Neural progenitor cell (in vitro differentiated cells): ENCODE measurements at regions not wholly inside any gene's neighbourhood (a gene's known extent, or its start where the extent isn't known, plus 50 kb on each side); places are given as distances from the start of the nearest gene placed in this dataset.

Source experiments
- DNase-seq: peaks from one replicate; pipeline ENCODE4 v3.0.0-alpha.2; 2016; ENCODE audit warnings: low spot score
- H2AFZ ChIP-seq: fragments of 200-600 bp; sonication (generic); replicated peaks from 2 replicates; pipeline ENCODE4 v1.6.1; 2016; ENCODE audit warnings: antibody characterized with exemption
- H3F3A ChIP-seq: fragments of 200-600 bp; sonication (generic); 2 replicates; pipeline ENCODE4 v1.6.1; 2016; ENCODE audit warnings: antibody characterized with exemption, low read depth
- H3K27ac ChIP-seq: fragments of 200-600 bp; sonication (generic); 2 replicates; pipeline ENCODE4 v1.5.1; 2016; ENCODE audit warnings: mild to moderate bottlenecking
- H3K27me3 ChIP-seq: fragments of 200-600 bp; sonication (generic); 2 replicates; pipeline ENCODE4 v1.6.1; 2016; ENCODE audit warnings: mild to moderate bottlenecking, moderate library complexity
- H3K36me3 ChIP-seq: fragments of 200-600 bp; sonication (generic); 2 replicates; pipeline ENCODE4 v1.5.1; 2016
- H3K4me1 ChIP-seq: fragments of 200-600 bp; sonication (generic); 2 replicates; pipeline ENCODE4 v1.6.1; 2016; ENCODE audit warnings: mixed run types
- H3K4me2 ChIP-seq: fragments of 200-600 bp; sonication (generic); 2 replicates; pipeline ENCODE4 v1.6.1; 2016
- H3K4me3 ChIP-seq: fragments of 200-600 bp; sonication (generic); 2 replicates; pipeline ENCODE4 v1.5.1; 2016
- H3K79me2 ChIP-seq: fragments of 200-600 bp; sonication (generic); 2 replicates; pipeline ENCODE4 v1.6.1; 2016; ENCODE audit warnings: low read depth
- H3K9ac ChIP-seq: fragments of 200-600 bp; sonication (generic); 2 replicates; pipeline ENCODE4 v1.6.1; 2016
- H3K9me3 ChIP-seq: fragments of 200-600 bp; sonication (generic); 2 replicates; pipeline ENCODE4 v1.5.1; 2016; ENCODE audit warnings: low read depth
- H4K20me1 ChIP-seq: fragments of 200-600 bp; sonication (generic); 2 replicates; pipeline ENCODE4 v1.6.1; 2016; ENCODE audit warnings: low read depth
- H3K27ac Mint-ChIP-seq: 3 replicates; pipeline ENCODE4 v1.8.0; 2021; ENCODE audit warnings: mixed read lengths
- H3K27me3 Mint-ChIP-seq: 2 replicates; pipeline ENCODE4 v1.8.0; 2022; ENCODE audit warnings: low read depth, mild to moderate bottlenecking, inconsistent platforms, moderate library complexity, mixed read lengths; ENCODE audit not compliant: insufficient read depth
- H3K36me3 Mint-ChIP-seq: 3 replicates; pipeline ENCODE4 v1.8.0; 2021; ENCODE audit warnings: mixed read lengths
- H3K4me1 Mint-ChIP-seq: 3 replicates; pipeline ENCODE4 v1.8.0; 2021; ENCODE audit warnings: mixed read lengths
- H3K4me3 Mint-ChIP-seq: 3 replicates; pipeline ENCODE4 v1.8.0; 2021; ENCODE audit warnings: mild to moderate bottlenecking, moderate library complexity, mixed read lengths
- H3K9me3 Mint-ChIP-seq: 3 replicates; pipeline ENCODE4 v1.8.0; 2020; ENCODE audit warnings: mixed read lengths
- EZH2 ChIP-seq: fragments of 200-600 bp; sonication (generic); IDR thresholded peaks from 2 replicates; pipeline ENCODE4 v1.6.1; 2017; ENCODE audit warnings: antibody characterized with exemption, mild to moderate bottlenecking, moderate library complexity
- EZH2phosphoT487 ChIP-seq: fragments of 200-600 bp; sonication (generic); IDR thresholded peaks from 2 replicates; pipeline ENCODE4 v1.6.1; 2017; ENCODE audit warnings: antibody characterized with exemption
- TF ChIP-seq, protein P1 (sequence below): fragments of 200-600 bp; sonication (generic); IDR thresholded peaks from 2 replicates; pipeline ENCODE4 v1.5.1; 2017; ENCODE audit warnings: antibody characterized with exemption, mild to moderate bottlenecking

DNA sequence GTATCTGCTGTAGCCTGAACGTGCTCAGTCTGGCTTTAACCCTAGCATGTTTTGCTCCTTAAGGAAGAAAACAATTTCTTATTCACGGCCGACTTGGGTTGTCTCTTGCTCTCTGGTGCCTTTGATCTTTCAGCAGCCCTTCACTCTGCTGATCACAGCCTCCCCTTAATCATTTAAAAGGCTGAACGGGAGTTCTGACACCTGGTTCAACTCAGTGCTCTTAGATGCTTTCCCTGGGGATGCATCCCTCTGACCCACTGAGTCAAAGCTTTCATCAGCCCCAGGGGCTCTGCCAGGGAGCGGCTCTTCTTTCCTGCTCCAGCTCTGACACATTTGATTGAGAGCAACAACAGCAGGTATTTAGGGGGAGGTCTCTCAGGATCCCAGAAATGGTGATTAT lies 79.0 kb upstream of the FYN start:
- peaks cover 22% of the 10 kb centered on the region for H3K4me1 Mint-ChIP-seq
- H3K27ac ChIP-seq, result no peak overlapping the region
- H3K9ac ChIP-seq, result no peak overlapping the region
- no peak overlapping the region for H2AFZ ChIP-seq
- TF ChIP-seq EZH2phosphoT487 (no peak), EZH2 (no peak)
- TF ChIP-seq, protein P1, sequence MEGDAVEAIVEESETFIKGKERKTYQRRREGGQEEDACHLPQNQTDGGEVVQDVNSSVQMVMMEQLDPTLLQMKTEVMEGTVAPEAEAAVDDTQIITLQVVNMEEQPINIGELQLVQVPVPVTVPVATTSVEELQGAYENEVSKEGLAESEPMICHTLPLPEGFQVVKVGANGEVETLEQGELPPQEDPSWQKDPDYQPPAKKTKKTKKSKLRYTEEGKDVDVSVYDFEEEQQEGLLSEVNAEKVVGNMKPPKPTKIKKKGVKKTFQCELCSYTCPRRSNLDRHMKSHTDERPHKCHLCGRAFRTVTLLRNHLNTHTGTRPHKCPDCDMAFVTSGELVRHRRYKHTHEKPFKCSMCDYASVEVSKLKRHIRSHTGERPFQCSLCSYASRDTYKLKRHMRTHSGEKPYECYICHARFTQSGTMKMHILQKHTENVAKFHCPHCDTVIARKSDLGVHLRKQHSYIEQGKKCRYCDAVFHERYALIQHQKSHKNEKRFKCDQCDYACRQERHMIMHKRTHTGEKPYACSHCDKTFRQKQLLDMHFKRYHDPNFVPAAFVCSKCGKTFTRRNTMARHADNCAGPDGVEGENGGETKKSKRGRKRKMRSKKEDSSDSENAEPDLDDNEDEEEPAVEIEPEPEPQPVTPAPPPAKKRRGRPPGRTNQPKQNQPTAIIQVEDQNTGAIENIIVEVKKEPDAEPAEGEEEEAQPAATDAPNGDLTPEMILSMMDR, result no peak
- H3K4me1 ChIP-seq, result peaks cover 8% of the 10 kb centered on the region
- no peaks in the 10 kb centered on the region for H4K20me1 ChIP-seq
- no peaks in the 10 kb centered on the region for H3K36me3 Mint-ChIP-seq
- H3K36me3 ChIP-seq, result no peaks in the 10 kb centered on the region
- peaks cover 6% of the 10 kb centered on the region for H3K27me3 Mint-ChIP-seq
- H3K4me2 ChIP-seq, result peak overlapping the region; percentile 14
- no peaks in the 10 kb centered on the region for H3F3A ChIP-seq
- no peak overlapping the region for H3K4me3 ChIP-seq
- no peak overlapping the region for H3K27ac Mint-ChIP-seq
- H3K4me3 Mint-ChIP-seq, result no peak overlapping the region
- peak; percentile 18 for DNase-seq
- no peaks in the 10 kb centered on the region for H3K9me3 Mint-ChIP-seq
- H3K9me3 ChIP-seq, result no peaks in the 10 kb centered on the region
- H3K27me3 ChIP-seq, result no peaks in the 10 kb centered on the region
- H3K79me2 ChIP-seq, result no peaks in the 10 kb centered on the region

DNA sequence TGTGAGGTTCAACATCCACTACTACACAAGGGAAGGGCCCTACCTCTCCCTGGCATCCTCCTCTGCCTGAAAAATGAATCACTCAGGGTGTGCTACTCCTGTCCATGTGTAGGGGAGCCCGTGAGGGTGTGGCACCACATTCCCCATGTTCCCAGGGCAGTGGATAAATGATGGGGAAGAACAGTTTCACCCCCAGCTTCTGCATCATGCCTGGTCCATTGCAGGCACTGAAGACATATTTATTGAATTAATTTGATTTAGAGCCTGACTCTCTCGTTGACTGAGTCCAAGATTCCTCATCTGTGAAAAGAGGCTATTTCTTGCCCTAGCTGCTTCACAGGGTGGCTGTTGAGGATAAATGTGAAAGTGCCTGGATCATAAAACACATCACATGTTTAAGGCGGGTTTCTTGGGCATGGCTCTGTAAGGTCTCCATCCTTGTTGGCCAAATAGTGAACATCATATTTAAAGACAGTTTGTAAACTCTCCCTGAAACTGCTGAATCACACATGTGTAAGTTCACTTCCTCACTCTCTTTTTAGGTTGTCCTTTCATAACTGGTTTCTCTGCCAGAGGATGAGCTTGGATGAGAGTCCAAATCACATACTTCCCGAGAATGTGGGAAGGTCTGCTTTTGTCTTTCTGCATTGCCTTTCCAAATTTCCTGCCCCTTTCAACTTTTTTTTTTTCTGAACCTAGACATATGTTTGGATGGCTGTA lies 79.7 kb upstream of the FYN start:
- H3K4me3 ChIP-seq, result no peak overlapping the region
- no peak overlapping the region for H2AFZ ChIP-seq
- H3K9me3 ChIP-seq, result no peaks in the 10 kb centered on the region
- no peak overlapping the region for H3K27ac Mint-ChIP-seq
- no peaks in the 10 kb centered on the region for H3K79me2 ChIP-seq
- no peaks in the 10 kb centered on the region for H3F3A ChIP-seq
- H3K36me3 ChIP-seq, result no peaks in the 10 kb centered on the region
- H3K27me3 ChIP-seq, result no peaks in the 10 kb centered on the region
- H3K4me1 Mint-ChIP-seq, result peaks cover 22% of the 10 kb centered on the region
- H3K27me3 Mint-ChIP-seq, result peaks cover 6% of the 10 kb centered on the region
- H3K4me2 ChIP-seq, result peak overlapping the region; percentile 14
- no peak overlapping the region for H3K4me3 Mint-ChIP-seq
- no peaks in the 10 kb centered on the region for H3K9me3 Mint-ChIP-seq
- no peaks in the 10 kb centered on the region for H3K36me3 Mint-ChIP-seq
- TF ChIP-seq, protein P1, result no peak
- no peak for TF ChIP-seq EZH2
- H3K9ac ChIP-seq, result no peak overlapping the region
- H4K20me1 ChIP-seq, result no peaks in the 10 kb centered on the region
- H3K27ac ChIP-seq, result no peak overlapping the region
- DNase-seq, result no peak
- peaks cover 15% of the 10 kb centered on the region for H3K4me1 ChIP-seq

DNA sequence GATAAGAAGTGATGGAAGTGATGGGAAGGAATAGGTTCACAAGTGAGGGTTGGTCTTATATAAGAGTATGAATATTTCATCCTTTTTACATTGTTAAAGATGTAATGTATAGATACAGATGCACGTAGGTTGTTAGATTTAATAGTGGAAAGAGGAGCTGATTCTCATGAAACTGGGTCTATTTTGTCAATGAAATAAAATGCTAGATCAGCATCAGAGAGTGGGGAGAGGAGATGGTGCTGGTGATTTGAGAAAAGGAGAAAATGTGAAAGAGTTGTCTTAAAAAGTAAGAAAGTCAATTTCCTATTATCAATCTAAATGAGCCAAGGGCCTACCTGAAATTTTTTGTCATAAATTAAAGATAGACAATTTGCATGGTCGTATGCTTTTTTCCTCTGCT lies 82.8 kb upstream of the FYN start:
- Mint-ChIP-seq H3K4me1 (peaks cover 33% of the 10 kb centered on the region), H3K4me3 (no peak overlapping the region), H3K27ac (no peak overlapping the region), H3K27me3 (peaks cover 2% of the 10 kb centered on the region), H3K36me3 (no peaks in the 10 kb centered on the region), H3K9me3 (no peaks in the 10 kb centered on the region)
- H3K4me1 ChIP-seq, result peaks cover 31% of the 10 kb centered on the region
- no peaks in the 10 kb centered on the region for H3K27me3 ChIP-seq
- no peak overlapping the region for H2AFZ ChIP-seq
- H3K27ac ChIP-seq, result no peak overlapping the region
- H4K20me1 ChIP-seq, result no peaks in the 10 kb centered on the region
- H3K9me3 ChIP-seq, result no peaks in the 10 kb centered on the region
- H3K79me2 ChIP-seq, result no peaks in the 10 kb centered on the region
- H3K4me2 ChIP-seq, result no peak overlapping the region
- no peaks in the 10 kb centered on the region for H3F3A ChIP-seq
- H3K36me3 ChIP-seq, result no peaks in the 10 kb centered on the region
- no peak for DNase-seq
- TF ChIP-seq EZH2phosphoT487, result no peak
- TF ChIP-seq, protein P1, result no peak
- TF ChIP-seq EZH2, result no peak
- H3K9ac ChIP-seq, result no peak overlapping the region
- no peak overlapping the region for H3K4me3 ChIP-seq
